ENCODE measurements at regions not wholly inside any gene's neighbourhood (a gene's known extent, or its start where the extent isn't known, plus 50 kb on each side); places are given as distances from the start of the nearest gene placed in this dataset.

DNA sequence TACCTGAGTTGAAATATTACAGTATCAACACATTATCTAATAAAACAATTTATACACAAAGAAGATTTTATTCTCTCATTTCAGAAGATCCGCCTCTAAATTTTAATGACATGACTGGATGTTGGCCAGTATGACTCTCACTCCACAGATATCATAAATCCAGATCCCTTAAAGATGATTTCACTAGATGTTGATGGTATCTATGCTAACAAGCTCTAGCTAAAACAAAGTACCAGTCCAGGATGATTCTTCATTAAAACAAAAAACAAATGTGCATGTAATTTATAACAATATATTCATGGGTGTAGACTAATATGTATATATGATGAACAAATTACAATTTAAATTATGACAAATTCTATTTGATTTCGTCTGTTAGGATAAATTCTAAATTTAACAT is 708.4 kb downstream of the SATB2 start:
- Histone ChIP-seq H3K9ac (ENCODE audit: insufficient read depth in 1 of 2, low read depth in 2 of 2, low read length in 2 of 2) (no peak overlapping the region), H3K9me3 (replicated peaks; ENCODE audit: control insufficient read depth, insufficient read depth, low read depth, low read length) (no peaks in the 10 kb centered on the region), H3K4me3 (no peak overlapping the region), H3K9me1 (ENCODE audit: control insufficient read depth, insufficient read depth, low read length) (no peaks in the 10 kb centered on the region), H3K27ac (ENCODE audit: extremely low read depth, low read depth, low read length) (no peak overlapping the region), H4K20me1 (replicated peaks; ENCODE audit: control insufficient read depth, insufficient read depth, low read length) (no peaks in the 10 kb centered on the region), H3K4me2 (ENCODE audit: insufficient read depth, low read length) (no peak overlapping the region), H3K79me2 (ENCODE audit: control insufficient read depth, insufficient read depth, low read length) (no peaks in the 10 kb centered on the region), H3K4me1 (replicated peaks in 1 of 2; ENCODE audit: control insufficient read depth in 2 of 2, insufficient read depth in 2 of 2, low read length in 2 of 2) (no peaks in the 10 kb centered on the region), H3K36me3 (ENCODE audit: control insufficient read depth, insufficient read depth, low read length) (no peaks in the 10 kb centered on the region), H3K27me3 (ENCODE audit: control insufficient read depth in 2 of 2, insufficient read depth in 2 of 2, low read length in 2 of 2) (no peaks in the 10 kb centered on the region), H2AFZ (ENCODE audit: low read depth, low read length) (no peak overlapping the region)
- ChIA-PET CTCF (ENCODE audit: low intra/inter-chr PET ratio) (no interaction called here), POLR2A (no interaction called here)
- no TSS peak for BruUV-seq (replicated peaks)
- ATAC-seq (no peak), DNase-seq (ENCODE audit: extremely low read depth in 1 of 4, low spot score in 3 of 4) (no peak), FAIRE-seq (no peak)
- 4% methylated on average over 2 of the region's 2 CpGs for WGBS (ENCODE audit: insufficient coverage, low coverage, missing lambda C conversion rate)
- intact Hi-C loops (cut with micrococcal nuclease) = no loop called here
- in situ Hi-C loops (cut with MboI) = no loop called here
- TF ChIP-seq, protein P1, sequence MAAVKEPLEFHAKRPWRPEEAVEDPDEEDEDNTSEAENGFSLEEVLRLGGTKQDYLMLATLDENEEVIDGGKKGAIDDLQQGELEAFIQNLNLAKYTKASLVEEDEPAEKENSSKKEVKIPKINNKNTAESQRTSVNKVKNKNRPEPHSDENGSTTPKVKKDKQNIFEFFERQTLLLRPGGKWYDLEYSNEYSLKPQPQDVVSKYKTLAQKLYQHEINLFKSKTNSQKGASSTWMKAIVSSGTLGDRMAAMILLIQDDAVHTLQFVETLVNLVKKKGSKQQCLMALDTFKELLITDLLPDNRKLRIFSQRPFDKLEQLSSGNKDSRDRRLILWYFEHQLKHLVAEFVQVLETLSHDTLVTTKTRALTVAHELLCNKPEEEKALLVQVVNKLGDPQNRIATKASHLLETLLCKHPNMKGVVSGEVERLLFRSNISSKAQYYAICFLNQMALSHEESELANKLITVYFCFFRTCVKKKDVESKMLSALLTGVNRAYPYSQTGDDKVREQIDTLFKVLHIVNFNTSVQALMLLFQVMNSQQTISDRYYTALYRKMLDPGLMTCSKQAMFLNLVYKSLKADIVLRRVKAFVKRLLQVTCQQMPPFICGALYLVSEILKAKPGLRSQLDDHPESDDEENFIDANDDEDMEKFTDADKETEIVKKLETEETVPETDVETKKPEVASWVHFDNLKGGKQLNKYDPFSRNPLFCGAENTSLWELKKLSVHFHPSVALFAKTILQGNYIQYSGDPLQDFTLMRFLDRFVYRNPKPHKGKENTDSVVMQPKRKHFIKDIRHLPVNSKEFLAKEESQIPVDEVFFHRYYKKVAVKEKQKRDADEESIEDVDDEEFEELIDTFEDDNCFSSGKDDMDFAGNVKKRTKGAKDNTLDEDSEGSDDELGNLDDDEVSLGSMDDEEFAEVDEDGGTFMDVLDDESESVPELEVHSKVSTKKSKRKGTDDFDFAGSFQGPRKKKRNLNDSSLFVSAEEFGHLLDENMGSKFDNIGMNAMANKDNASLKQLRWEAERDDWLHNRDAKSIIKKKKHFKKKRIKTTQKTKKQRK (IDR thresholded peaks at IDR 0.05; ENCODE audit: borderline replicate concordance, low read depth, low read length) = no peak
- TF ChIP-seq HNRNPK (IDR thresholded peaks at IDR 0.05; ENCODE audit: low read depth, low read length, poor library complexity, severe bottlenecking) = no peak
- no peak for TF ChIP-seq SREBF2 (CRISPR knock-in tag; IDR thresholded peaks at IDR 0.05)
- TF ChIP-seq GTF2F1 (IDR thresholded peaks at IDR 0.05; ENCODE audit: low read depth, low read length) = no peak
- TF ChIP-seq, protein P2, sequence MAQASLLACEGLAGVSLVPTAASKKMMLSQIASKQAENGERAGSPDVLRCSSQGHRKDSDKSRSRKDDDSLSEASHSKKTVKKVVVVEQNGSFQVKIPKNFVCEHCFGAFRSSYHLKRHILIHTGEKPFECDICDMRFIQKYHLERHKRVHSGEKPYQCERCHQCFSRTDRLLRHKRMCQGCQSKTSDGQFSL (CRISPR knock-in tag; IDR thresholded peaks at IDR 0.05) = no peak
- TF ChIP-seq, protein P2 (tag; IDR thresholded peaks at IDR 0.05) = no peak
- TF ChIP-seq, protein P3, sequence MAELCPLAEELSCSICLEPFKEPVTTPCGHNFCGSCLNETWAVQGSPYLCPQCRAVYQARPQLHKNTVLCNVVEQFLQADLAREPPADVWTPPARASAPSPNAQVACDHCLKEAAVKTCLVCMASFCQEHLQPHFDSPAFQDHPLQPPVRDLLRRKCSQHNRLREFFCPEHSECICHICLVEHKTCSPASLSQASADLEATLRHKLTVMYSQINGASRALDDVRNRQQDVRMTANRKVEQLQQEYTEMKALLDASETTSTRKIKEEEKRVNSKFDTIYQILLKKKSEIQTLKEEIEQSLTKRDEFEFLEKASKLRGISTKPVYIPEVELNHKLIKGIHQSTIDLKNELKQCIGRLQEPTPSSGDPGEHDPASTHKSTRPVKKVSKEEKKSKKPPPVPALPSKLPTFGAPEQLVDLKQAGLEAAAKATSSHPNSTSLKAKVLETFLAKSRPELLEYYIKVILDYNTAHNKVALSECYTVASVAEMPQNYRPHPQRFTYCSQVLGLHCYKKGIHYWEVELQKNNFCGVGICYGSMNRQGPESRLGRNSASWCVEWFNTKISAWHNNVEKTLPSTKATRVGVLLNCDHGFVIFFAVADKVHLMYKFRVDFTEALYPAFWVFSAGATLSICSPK (IDR thresholded peaks at IDR 0.05; ENCODE audit: borderline replicate concordance) = no peak
- TF ChIP-seq, protein P4, sequence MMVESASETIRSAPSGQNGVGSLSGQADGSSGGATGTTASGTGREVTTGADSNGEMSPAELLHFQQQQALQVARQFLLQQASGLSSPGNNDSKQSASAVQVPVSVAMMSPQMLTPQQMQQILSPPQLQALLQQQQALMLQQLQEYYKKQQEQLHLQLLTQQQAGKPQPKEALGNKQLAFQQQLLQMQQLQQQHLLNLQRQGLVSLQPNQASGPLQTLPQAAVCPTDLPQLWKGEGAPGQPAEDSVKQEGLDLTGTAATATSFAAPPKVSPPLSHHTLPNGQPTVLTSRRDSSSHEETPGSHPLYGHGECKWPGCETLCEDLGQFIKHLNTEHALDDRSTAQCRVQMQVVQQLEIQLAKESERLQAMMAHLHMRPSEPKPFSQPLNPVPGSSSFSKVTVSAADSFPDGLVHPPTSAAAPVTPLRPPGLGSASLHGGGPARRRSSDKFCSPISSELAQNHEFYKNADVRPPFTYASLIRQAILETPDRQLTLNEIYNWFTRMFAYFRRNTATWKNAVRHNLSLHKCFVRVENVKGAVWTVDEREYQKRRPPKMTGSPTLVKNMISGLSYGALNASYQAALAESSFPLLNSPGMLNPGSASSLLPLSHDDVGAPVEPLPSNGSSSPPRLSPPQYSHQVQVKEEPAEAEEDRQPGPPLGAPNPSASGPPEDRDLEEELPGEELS (CRISPR knock-in tag; IDR thresholded peaks at IDR 0.05; ENCODE audit: borderline replicate concordance) = no peak
- TF ChIP-seq ZNF282 (CRISPR knock-in tag; IDR thresholded peaks at IDR 0.05) = no peak
- no peak for TF ChIP-seq DACH1 (IDR thresholded peaks at IDR 0.05; ENCODE audit: partially characterized antibody)
- TF ChIP-seq SMARCE1 (IDR thresholded peaks at IDR 0.05) = no peak
- no peak for TF ChIP-seq POLR3A (IDR thresholded peaks at IDR 0.05; ENCODE audit: borderline replicate concordance, extremely low read depth, insufficient read depth, insufficient read length)
- TF ChIP-seq, protein P5, sequence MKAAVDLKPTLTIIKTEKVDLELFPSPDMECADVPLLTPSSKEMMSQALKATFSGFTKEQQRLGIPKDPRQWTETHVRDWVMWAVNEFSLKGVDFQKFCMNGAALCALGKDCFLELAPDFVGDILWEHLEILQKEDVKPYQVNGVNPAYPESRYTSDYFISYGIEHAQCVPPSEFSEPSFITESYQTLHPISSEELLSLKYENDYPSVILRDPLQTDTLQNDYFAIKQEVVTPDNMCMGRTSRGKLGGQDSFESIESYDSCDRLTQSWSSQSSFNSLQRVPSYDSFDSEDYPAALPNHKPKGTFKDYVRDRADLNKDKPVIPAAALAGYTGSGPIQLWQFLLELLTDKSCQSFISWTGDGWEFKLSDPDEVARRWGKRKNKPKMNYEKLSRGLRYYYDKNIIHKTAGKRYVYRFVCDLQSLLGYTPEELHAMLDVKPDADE (conservative IDR thresholded peaks at IDR 0.05; ENCODE audit: control insufficient read depth, low read depth, low read length) = no peak
- TF ChIP-seq ESRRB (CRISPR knock-in tag; IDR thresholded peaks at IDR 0.05; ENCODE audit: borderline replicate concordance) = no peak
